ENCODE measurements at regions not wholly inside any gene's neighbourhood (a gene's known extent, or its start where the extent isn't known, plus 50 kb on each side); places are given as distances from the start of the nearest gene placed in this dataset.

GRCh38 chr7:25828468-25828867 is 323.5 kb upstream of the NFE2L3 start:
- TF ChIP-seq CTCF (IDR thresholded peaks at IDR 0.05; ENCODE audit: insufficient read depth, low read length): no peak
- TF ChIP-seq POLR2AphosphoS5 (IDR thresholded peaks at IDR 0.05; ENCODE audit: low read depth): no peak
- TF ChIP-seq GABPA (IDR thresholded peaks at IDR 0.05; ENCODE audit: low read depth): no peak
- TF ChIP-seq, protein P1, sequence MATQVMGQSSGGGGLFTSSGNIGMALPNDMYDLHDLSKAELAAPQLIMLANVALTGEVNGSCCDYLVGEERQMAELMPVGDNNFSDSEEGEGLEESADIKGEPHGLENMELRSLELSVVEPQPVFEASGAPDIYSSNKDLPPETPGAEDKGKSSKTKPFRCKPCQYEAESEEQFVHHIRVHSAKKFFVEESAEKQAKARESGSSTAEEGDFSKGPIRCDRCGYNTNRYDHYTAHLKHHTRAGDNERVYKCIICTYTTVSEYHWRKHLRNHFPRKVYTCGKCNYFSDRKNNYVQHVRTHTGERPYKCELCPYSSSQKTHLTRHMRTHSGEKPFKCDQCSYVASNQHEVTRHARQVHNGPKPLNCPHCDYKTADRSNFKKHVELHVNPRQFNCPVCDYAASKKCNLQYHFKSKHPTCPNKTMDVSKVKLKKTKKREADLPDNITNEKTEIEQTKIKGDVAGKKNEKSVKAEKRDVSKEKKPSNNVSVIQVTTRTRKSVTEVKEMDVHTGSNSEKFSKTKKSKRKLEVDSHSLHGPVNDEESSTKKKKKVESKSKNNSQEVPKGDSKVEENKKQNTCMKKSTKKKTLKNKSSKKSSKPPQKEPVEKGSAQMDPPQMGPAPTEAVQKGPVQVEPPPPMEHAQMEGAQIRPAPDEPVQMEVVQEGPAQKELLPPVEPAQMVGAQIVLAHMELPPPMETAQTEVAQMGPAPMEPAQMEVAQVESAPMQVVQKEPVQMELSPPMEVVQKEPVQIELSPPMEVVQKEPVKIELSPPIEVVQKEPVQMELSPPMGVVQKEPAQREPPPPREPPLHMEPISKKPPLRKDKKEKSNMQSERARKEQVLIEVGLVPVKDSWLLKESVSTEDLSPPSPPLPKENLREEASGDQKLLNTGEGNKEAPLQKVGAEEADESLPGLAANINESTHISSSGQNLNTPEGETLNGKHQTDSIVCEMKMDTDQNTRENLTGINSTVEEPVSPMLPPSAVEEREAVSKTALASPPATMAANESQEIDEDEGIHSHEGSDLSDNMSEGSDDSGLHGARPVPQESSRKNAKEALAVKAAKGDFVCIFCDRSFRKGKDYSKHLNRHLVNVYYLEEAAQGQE (IDR thresholded peaks at IDR 0.05; ENCODE audit: insufficient replicate concordance, low read depth): no peak
- TF ChIP-seq SPI1 (IDR thresholded peaks at IDR 0.05; ENCODE audit: borderline replicate concordance, low read depth): no peak

Measured in HL-60 (cell line).